Lower lobe of right lung (tissue), 2 donors: ENCODE measurements at regions not wholly inside any gene's neighbourhood (a gene's known extent, or its start where the extent isn't known, plus 50 kb on each side); places are given as distances from the start of the nearest gene placed in this dataset.

Source experiments
- ATAC-seq, 2 donors: fragments of 200-7000 bp; cut with Tn5 transposase; one replicate each; pipeline ENCODE4 v1.9.1; 2020 to 2022; ENCODE audit warnings: mild to moderate bottlenecking in 2 of 2, moderate library complexity in 2 of 2
- DNase-seq: peaks from one replicate; pipeline ENCODE4 v3.0.0-alpha.2; 2020
- H3K27ac ChIP-seq: fragments of 200-600 bp; one replicate; pipeline ENCODE4 v1.8.0; 2022
- H3K27me3 ChIP-seq: fragments of 200-600 bp; one replicate; pipeline ENCODE4 v1.8.0; 2022; ENCODE audit warnings: low read depth
- H3K36me3 ChIP-seq: fragments of 200-600 bp; one replicate; pipeline ENCODE4 v1.8.0; 2022; ENCODE audit warnings: mild to moderate bottlenecking
- H3K4me1 ChIP-seq: fragments of 200-600 bp; one replicate; pipeline ENCODE4 v1.8.0; 2022
- H3K4me3 ChIP-seq: fragments of 200-600 bp; one replicate; pipeline ENCODE4 v1.8.0; 2022; ENCODE audit warnings: mild to moderate bottlenecking
- H3K9me3 ChIP-seq: fragments of 200-600 bp; one replicate; pipeline ENCODE4 v1.8.0; 2022
- CTCF ChIP-seq: fragments of 200-600 bp; IDR thresholded peaks from one replicate; pipeline ENCODE4 v1.8.0; 2022; ENCODE audit warnings: antibody characterized with exemption, mild to moderate bottlenecking
- intact Hi-C: fragments of 100-400 bp; cut with DNase I; formaldehyde crosslinking; loops from one replicate; pipeline ENCODE4 v1.11.0; 2022
- donor health status: DM: no; HTN: yes; CAD: no; lungs with severe emphysema.

GRCh38 chr1:80846966-80847365 lies 953.8 kb upstream of the ADGRL2 start:
- H3K27ac ChIP-seq, result no peak overlapping the region
- no peaks in the 10 kb centered on the region for H3K4me1 ChIP-seq
- H3K36me3 ChIP-seq, result no peaks in the 10 kb centered on the region
- intact Hi-C loops, result no loop called here
- TF ChIP-seq CTCF, result no peak
- H3K4me3 ChIP-seq, result no peak overlapping the region
- no peaks in the 10 kb centered on the region for H3K9me3 ChIP-seq
- ATAC-seq (no peak), DNase-seq (no peak)
- H3K27me3 ChIP-seq, result no peaks in the 10 kb centered on the region

- intact Hi-C loops, result no loop called here
- Histone ChIP-seq H3K9me3 (peaks cover 7% of the 10 kb centered on the region), H3K27me3 (no peaks in the 10 kb centered on the region), H3K36me3 (no peaks in the 10 kb centered on the region), H3K4me1 (no peaks in the 10 kb centered on the region), H3K4me3 (no peak overlapping the region), H3K27ac (no peak overlapping the region)
- DNase-seq (no peak), ATAC-seq (no peak)
- TF ChIP-seq CTCF, result no peak
Observed at GRCh38 chr1:80842796-80843195, 957.9 kb upstream of the ADGRL2 start.

- no peak overlapping the region for H3K27ac ChIP-seq
- no peak for TF ChIP-seq CTCF
- peaks cover 7% of the 10 kb centered on the region for H3K9me3 ChIP-seq
- ATAC-seq (no peak), DNase-seq (no peak)
- H3K36me3 ChIP-seq, result no peaks in the 10 kb centered on the region
- intact Hi-C loops, result no loop called here
- no peaks in the 10 kb centered on the region for H3K4me1 ChIP-seq
- no peaks in the 10 kb centered on the region for H3K27me3 ChIP-seq
- H3K4me3 ChIP-seq, result no peak overlapping the region
Observed at GRCh38 chr1:80841261-80841660, 959.5 kb upstream of the ADGRL2 start.

- no peaks in the 10 kb centered on the region for H3K36me3 ChIP-seq
- H3K4me3 ChIP-seq, result no peak overlapping the region
- ATAC-seq (no peak), DNase-seq (no peak)
- TF ChIP-seq CTCF, result no peak
- no peaks in the 10 kb centered on the region for H3K4me1 ChIP-seq
- H3K27me3 ChIP-seq, result no peaks in the 10 kb centered on the region
- intact Hi-C loops, result no loop called here
- H3K9me3 ChIP-seq, result peaks cover 7% of the 10 kb centered on the region
- no peak overlapping the region for H3K27ac ChIP-seq
Observed at GRCh38 chr1:80837066-80837465, 963.7 kb upstream of the ADGRL2 start.

- H3K36me3 ChIP-seq, result no peaks in the 10 kb centered on the region
- ATAC-seq (no peak), DNase-seq (no peak)
- TF ChIP-seq CTCF, result no peak
- H3K4me1 ChIP-seq, result no peaks in the 10 kb centered on the region
- peaks cover 6% of the 10 kb centered on the region for H3K9me3 ChIP-seq
- H3K27me3 ChIP-seq, result no peaks in the 10 kb centered on the region
- no peak overlapping the region for H3K4me3 ChIP-seq
- intact Hi-C loops, result no loop called here
- H3K27ac ChIP-seq, result no peak overlapping the region
Observed at GRCh38 chr1:80836505-80836904, 964.2 kb upstream of the ADGRL2 start.

GRCh38 chr1:80827666-80828065 lies 973.1 kb upstream of the ADGRL2 start:
- ATAC-seq (no peak), DNase-seq (no peak)
- no peak for TF ChIP-seq CTCF
- Histone ChIP-seq H3K27me3 (no peaks in the 10 kb centered on the region), H3K4me1 (no peaks in the 10 kb centered on the region), H3K27ac (no peak overlapping the region), H3K4me3 (no peak overlapping the region), H3K36me3 (no peaks in the 10 kb centered on the region), H3K9me3 (no peaks in the 10 kb centered on the region)
- intact Hi-C loops, result no loop called here
